ENCODE measurements at regions not wholly inside any gene's neighbourhood (a gene's known extent, or its start where the extent isn't known, plus 50 kb on each side); places are given as distances from the start of the nearest gene placed in this dataset.
A peak's percentile ranks its signal among the peaks of the same experiment; 100 is the strongest.

DNA sequence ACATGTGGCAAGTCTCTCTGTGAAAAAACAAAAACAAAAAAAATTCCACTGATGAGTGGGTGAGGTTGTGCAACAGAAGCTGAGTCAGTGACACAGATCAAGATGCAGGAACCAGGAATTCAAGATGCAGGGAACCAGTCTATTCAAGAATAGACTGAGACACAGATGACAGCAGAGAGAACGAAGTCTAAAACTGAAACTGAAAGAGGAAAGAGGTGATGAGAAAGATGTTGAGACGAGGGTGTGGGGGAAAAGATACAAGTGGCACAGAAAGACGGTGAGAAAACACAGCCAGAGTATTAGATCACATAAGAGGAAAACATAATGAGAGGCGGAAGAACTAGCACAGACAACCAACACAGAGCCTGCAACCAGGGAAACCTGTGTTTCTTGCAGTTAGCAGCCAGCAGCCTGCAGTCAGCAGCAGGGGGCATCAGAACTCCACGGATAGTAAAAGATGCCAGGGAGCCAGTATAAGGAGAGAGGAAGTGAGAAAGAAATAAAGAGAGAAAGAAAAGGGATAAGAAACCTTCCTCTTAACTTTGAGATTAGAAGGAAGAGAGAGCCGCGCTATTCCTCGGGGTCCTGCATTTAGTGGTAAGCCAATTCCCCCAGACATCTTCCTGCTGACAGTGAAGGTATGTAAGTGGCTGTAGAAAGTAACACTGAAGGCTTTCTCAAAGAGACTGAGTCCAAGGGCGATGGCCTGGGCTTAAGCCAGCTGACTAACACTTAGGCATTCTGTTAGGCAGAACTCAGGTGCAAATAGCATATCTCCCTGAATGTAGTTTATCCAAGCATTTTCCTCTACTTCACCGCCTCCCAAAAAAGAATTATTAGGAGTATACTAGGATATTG, 79.0 kb downstream of the TLR4 start:
- H3K4me1 ChIP-seq (ENCODE audit: control insufficient read depth, insufficient read depth, low read length), result peaks cover 6% of the 10 kb centered on the region
- no peaks in the 10 kb centered on the region for H3K36me3 ChIP-seq (ENCODE audit: control insufficient read depth in 2 of 2, insufficient read depth in 2 of 2, low read length in 1 of 2)
- peak; percentile 31 for DNase-seq (ENCODE audit: low read depth, low spot score)
- peak; percentile 98 for FAIRE-seq
- ATAC-seq, result peak; percentile 91
- intact Hi-C loops (cut with micrococcal nuclease; ENCODE audit: unreplicated experiment), result loop anchor here (1.0 to 5.0 kb wide), 6 partner anchors 86 to 1579 kb away; no protein-coding TSS in a partner anchor
- peaks cover 2% of the 10 kb centered on the region; the same call in 1 of the 3 replicates for H3K9me3 ChIP-seq (replicated peaks; ENCODE audit: control insufficient read depth, insufficient read depth, low read length)
- H3K9ac ChIP-seq (ENCODE audit: control insufficient read depth, insufficient read depth, low read length), result no peak overlapping the region
- in situ Hi-C loops (cut with MboI), result loop anchor here (10.0 kb wide), 1 partner anchor 1502 kb away; no protein-coding TSS in a partner anchor
- ChIA-PET SMC1A (ENCODE audit: uncharacterized antibody, unreplicated experiment) (interaction anchor here (1.0 to 2.5 kb wide), 4 partner anchors 20 to 43 kb away, joined by 3 to 5 read pairs (median 4); no protein-coding TSS in a partner anchor), RAD21 (ENCODE audit: unreplicated experiment) (interaction anchor here (1.8 kb wide), 1 partner anchor 100 kb away, joined by 5 read pairs; no protein-coding TSS in a partner anchor), CTCF (interaction anchor here (0.6 to 1.0 kb wide), 4 partner anchors 22 to 743 kb away, joined by 3 to 4 read pairs (median 3); no protein-coding TSS in a partner anchor), POLR2A (no interaction called here)
- 19% methylated on average over 10 of the region's 10 CpGs for WGBS (ENCODE audit: insufficient coverage, insufficient replicate concordance, low lambda C conversion rate, missing lambda C conversion rate)
- no peak overlapping the region; the same call in 1 of the 2 replicates for H3K4me3 ChIP-seq
- H2AFZ ChIP-seq (ENCODE audit: control insufficient read depth, low read depth, low read length), result peak overlapping the region; percentile 68
- H3K79me2 ChIP-seq (ENCODE audit: control insufficient read depth, insufficient read depth, low read length), result no peaks in the 10 kb centered on the region
- H4K20me1 ChIP-seq (ENCODE audit: control insufficient read depth, insufficient read depth), result no peaks in the 10 kb centered on the region
- peak overlapping the region; percentile 56 for H3K4me2 ChIP-seq (ENCODE audit: control insufficient read depth, insufficient read depth)
- no TSS peak for BruUV-seq (replicated peaks)
- H3K27ac ChIP-seq (ENCODE audit: control insufficient read depth, insufficient read depth), result no peak overlapping the region
- H3K27me3 ChIP-seq (replicated peaks in 1 of 2; ENCODE audit: control insufficient read depth in 2 of 2, insufficient read depth in 2 of 2, low read length in 1 of 2), result no peaks in the 10 kb centered on the region
- TF ChIP-seq NBN (IDR thresholded peaks at IDR 0.05) (peak; percentile 75), RB1 (IDR thresholded peaks at IDR 0.05; ENCODE audit: borderline replicate concordance) (0 out of 2 replicates have a peak, but pooled peaks have one; percentile 31), MTA2 (IDR thresholded peaks at IDR 0.05; ENCODE audit: low read depth) (peak; percentile 25; the same call in 1 of the 2 replicates), ZNF274 (IDR thresholded peaks at IDR 0.05; ENCODE audit: insufficient read depth, insufficient read length) (no peak), SIN3A (IDR thresholded peaks at IDR 0.05; ENCODE audit: low read depth, low read length) (no peak), CHD4 (IDR thresholded peaks at IDR 0.05) (no peak), EP300 (IDR thresholded peaks at IDR 0.05; ENCODE audit: borderline replicate concordance in 1 of 2, control insufficient read depth in 1 of 2, low read depth in 2 of 2, low read length in 2 of 2) (peak in 1 of 2 experiments; percentile 5; a peak in 1 of 4 replicates), IKZF1 (conservative IDR thresholded peaks at IDR 0.05) (peak; percentile 44; the same call in 1 of the 2 replicates), RAD21 (IDR thresholded peaks at IDR 0.05; ENCODE audit: insufficient read depth, low read depth, low read length) (peak; percentile 80), IKZF2 (IDR thresholded peaks at IDR 0.05) (peak in 1 of 2 experiments; percentile 46; a peak in 3 of 4 replicates), SREBF2 (IDR thresholded peaks at IDR 0.05; ENCODE audit: low read length) (no peak), SPI1 (IDR thresholded peaks at IDR 0.05; ENCODE audit: borderline replicate concordance, insufficient read depth, low read depth, low read length) (peak; percentile 86), SMC3 (IDR thresholded peaks at IDR 0.05; ENCODE audit: borderline replicate concordance, low read length) (peak; percentile 73)
- TF ChIP-seq, protein P1, sequence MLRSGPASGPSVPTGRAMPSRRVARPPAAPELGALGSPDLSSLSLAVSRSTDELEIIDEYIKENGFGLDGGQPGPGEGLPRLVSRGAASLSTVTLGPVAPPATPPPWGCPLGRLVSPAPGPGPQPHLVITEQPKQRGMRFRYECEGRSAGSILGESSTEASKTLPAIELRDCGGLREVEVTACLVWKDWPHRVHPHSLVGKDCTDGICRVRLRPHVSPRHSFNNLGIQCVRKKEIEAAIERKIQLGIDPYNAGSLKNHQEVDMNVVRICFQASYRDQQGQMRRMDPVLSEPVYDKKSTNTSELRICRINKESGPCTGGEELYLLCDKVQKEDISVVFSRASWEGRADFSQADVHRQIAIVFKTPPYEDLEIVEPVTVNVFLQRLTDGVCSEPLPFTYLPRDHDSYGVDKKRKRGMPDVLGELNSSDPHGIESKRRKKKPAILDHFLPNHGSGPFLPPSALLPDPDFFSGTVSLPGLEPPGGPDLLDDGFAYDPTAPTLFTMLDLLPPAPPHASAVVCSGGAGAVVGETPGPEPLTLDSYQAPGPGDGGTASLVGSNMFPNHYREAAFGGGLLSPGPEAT (IDR thresholded peaks at IDR 0.05; ENCODE audit: low read depth), result peak; percentile 40; the same call in 1 of the 2 replicates
- TF ChIP-seq, protein P2, sequence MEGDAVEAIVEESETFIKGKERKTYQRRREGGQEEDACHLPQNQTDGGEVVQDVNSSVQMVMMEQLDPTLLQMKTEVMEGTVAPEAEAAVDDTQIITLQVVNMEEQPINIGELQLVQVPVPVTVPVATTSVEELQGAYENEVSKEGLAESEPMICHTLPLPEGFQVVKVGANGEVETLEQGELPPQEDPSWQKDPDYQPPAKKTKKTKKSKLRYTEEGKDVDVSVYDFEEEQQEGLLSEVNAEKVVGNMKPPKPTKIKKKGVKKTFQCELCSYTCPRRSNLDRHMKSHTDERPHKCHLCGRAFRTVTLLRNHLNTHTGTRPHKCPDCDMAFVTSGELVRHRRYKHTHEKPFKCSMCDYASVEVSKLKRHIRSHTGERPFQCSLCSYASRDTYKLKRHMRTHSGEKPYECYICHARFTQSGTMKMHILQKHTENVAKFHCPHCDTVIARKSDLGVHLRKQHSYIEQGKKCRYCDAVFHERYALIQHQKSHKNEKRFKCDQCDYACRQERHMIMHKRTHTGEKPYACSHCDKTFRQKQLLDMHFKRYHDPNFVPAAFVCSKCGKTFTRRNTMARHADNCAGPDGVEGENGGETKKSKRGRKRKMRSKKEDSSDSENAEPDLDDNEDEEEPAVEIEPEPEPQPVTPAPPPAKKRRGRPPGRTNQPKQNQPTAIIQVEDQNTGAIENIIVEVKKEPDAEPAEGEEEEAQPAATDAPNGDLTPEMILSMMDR (IDR thresholded peaks at IDR 0.05 in 2 of 3, conservative IDR thresholded peaks at IDR 0.05 in 1 of 3; ENCODE audit: control insufficient read depth in 2 of 3, extremely low read depth in 1 of 3, insufficient read depth in 1 of 3, low read depth in 3 of 3, low read length in 3 of 3), result peak; percentile 72 to 82 (median 78)
- TF ChIP-seq, protein P3, sequence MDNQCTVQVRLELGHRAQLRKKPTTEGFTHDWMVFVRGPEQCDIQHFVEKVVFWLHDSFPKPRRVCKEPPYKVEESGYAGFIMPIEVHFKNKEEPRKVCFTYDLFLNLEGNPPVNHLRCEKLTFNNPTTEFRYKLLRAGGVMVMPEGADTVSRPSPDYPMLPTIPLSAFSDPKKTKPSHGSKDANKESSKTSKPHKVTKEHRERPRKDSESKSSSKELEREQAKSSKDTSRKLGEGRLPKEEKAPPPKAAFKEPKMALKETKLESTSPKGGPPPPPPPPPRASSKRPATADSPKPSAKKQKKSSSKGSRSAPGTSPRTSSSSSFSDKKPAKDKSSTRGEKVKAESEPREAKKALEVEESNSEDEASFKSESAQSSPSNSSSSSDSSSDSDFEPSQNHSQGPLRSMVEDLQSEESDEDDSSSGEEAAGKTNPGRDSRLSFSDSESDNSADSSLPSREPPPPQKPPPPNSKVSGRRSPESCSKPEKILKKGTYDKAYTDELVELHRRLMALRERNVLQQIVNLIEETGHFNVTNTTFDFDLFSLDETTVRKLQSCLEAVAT (IDR thresholded peaks at IDR 0.05), result peak; percentile 43; the same call in 1 of the 2 replicates

Data from GM12878 (cell line).